ENCODE measurements at regions not wholly inside any gene's neighbourhood (a gene's known extent, or its start where the extent isn't known, plus 50 kb on each side); places are given as distances from the start of the nearest gene placed in this dataset.

DNA sequence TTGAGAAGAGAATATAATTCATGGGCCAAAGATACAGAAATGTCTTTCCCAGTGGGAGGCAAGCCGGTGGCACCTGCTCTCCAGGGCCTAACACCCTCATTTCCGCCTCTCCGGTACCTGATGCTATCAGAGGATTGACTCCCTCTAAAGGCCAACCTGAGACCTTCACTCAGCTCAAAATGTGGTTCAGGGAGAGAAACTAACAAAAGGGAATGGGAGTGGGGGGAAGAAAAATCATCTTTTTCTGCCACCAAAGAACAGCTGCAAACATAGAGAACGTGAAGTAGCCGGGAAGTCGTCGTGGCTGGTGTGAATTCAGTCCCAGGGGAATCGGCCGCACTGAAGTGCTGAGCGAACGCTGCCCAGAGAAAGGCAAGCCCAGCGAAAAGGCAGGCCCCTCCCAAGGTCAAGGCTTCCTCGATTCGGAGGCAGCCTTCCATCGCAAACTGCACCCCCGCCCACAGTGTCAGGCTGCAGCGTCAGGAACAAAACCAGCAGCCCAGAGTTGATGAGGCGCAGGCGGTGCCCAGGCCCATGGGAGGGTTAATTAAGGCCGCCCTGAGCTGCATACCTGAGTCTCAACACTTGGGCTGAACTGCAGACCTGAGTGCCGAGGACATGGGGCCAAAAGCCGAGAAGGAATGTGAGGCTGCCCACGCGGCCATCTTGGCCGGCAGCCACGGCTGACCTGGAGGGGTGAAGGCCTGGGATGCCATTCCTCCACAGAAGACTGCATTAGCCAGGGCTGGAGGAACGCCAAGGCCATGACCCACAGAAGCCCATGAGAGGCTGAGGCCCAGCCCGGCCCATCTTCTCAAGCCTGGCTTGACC is 160.2 kb downstream of the PSMG1 start (continued):
- TF ChIP-seq, protein P1, sequence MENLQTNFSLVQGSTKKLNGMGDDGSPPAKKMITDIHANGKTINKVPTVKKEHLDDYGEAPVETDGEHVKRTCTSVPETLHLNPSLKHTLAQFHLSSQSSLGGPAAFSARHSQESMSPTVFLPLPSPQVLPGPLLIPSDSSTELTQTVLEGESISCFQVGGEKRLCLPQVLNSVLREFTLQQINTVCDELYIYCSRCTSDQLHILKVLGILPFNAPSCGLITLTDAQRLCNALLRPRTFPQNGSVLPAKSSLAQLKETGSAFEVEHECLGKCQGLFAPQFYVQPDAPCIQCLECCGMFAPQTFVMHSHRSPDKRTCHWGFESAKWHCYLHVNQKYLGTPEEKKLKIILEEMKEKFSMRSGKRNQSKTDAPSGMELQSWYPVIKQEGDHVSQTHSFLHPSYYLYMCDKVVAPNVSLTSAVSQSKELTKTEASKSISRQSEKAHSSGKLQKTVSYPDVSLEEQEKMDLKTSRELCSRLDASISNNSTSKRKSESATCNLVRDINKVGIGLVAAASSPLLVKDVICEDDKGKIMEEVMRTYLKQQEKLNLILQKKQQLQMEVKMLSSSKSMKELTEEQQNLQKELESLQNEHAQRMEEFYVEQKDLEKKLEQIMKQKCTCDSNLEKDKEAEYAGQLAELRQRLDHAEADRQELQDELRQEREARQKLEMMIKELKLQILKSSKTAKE (IDR thresholded peaks at IDR 0.05; ENCODE audit: low read depth, poor library complexity, severe bottlenecking), result no peak
- TF ChIP-seq MYB (IDR thresholded peaks at IDR 0.05; ENCODE audit: borderline replicate concordance, low read depth, low read length) (no peak), NFYB (IDR thresholded peaks at IDR 0.05; ENCODE audit: insufficient read depth, low read depth, low read length) (no peak), BCL3 (IDR thresholded peaks at IDR 0.05; ENCODE audit: borderline replicate concordance, insufficient read depth, low read depth, low read length, poor library complexity, severe bottlenecking) (no peak), SMAD5 (IDR thresholded peaks at IDR 0.05; ENCODE audit: low read depth) (no peak), BRCA1 (IDR thresholded peaks at IDR 0.05; ENCODE audit: low read depth, low read length) (no peak), EED (IDR thresholded peaks at IDR 0.05; ENCODE audit: low read depth) (no peak)

DNA sequence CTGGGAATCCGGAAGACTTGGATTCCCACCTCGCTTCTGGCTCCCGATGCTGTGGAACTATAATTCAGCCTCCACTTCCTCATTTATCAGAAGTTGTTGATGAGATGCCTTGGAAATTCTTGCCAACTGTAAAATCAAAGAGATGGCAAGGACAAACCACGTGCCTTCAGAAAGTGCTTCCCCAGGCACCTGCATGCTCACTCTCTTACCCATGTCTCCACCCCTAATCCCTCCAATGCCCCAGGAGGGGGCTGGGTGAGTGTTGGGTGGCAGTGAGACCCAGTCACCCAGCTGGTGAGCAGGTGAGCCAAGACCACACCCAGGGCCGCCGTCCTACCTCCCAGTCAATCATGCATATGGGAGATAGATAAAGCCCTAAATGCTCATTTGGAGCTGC is 160.8 kb downstream of the PSMG1 start:
- H3K4me1 ChIP-seq (ENCODE audit: control insufficient read depth, insufficient read depth, low read length), result no peaks in the 10 kb centered on the region
- WGBS (ENCODE audit: insufficient coverage, insufficient replicate concordance, low lambda C conversion rate, missing lambda C conversion rate), result 29% methylated on average over 6 of the region's 6 CpGs
- DNase-seq (ENCODE audit: low read depth, low spot score) (no peak), ATAC-seq (no peak), FAIRE-seq (no peak)
- H3K9ac ChIP-seq (ENCODE audit: control insufficient read depth, insufficient read depth, low read length), result no peak overlapping the region
- in situ Hi-C loops (cut with MboI), result no loop called here
- H3K4me3 ChIP-seq, result no peak overlapping the region
- no peaks in the 10 kb centered on the region for H4K20me1 ChIP-seq (ENCODE audit: control insufficient read depth, insufficient read depth)
- ChIA-PET SMC1A (ENCODE audit: uncharacterized antibody, unreplicated experiment) (interaction anchor here (1.2 kb wide), 1 partner anchor 33 kb away, joined by 4 read pairs; no protein-coding TSS in a partner anchor), POLR2A (no interaction called here), RAD21 (ENCODE audit: unreplicated experiment) (no interaction called here), CTCF (no interaction called here)
- H3K36me3 ChIP-seq (ENCODE audit: control insufficient read depth in 2 of 2, insufficient read depth in 2 of 2, low read length in 1 of 2), result no peaks in the 10 kb centered on the region
- BruUV-seq (replicated peaks), result no TSS peak
- H2AFZ ChIP-seq (ENCODE audit: control insufficient read depth, low read depth, low read length), result no peak overlapping the region
- no peaks in the 10 kb centered on the region; a peak in 1 of 4 replicates for H3K27me3 ChIP-seq (replicated peaks in 1 of 2; ENCODE audit: control insufficient read depth in 2 of 2, insufficient read depth in 2 of 2, low read length in 1 of 2)
- H3K79me2 ChIP-seq (ENCODE audit: control insufficient read depth, insufficient read depth, low read length), result no peaks in the 10 kb centered on the region
- H3K4me2 ChIP-seq (ENCODE audit: control insufficient read depth, insufficient read depth), result no peak overlapping the region
- no peak overlapping the region for H3K27ac ChIP-seq (ENCODE audit: control insufficient read depth, insufficient read depth)
- H3K9me3 ChIP-seq (replicated peaks; ENCODE audit: control insufficient read depth, insufficient read depth, low read length), result no peaks in the 10 kb centered on the region; the same call in 2 of the 3 replicates
- intact Hi-C loops (cut with micrococcal nuclease; ENCODE audit: unreplicated experiment), result no loop called here
- no peak for TF ChIP-seq STAT3 (IDR thresholded peaks at IDR 0.05; ENCODE audit: low read depth, low read length)
- TF ChIP-seq POLR2A (IDR thresholded peaks at IDR 0.05; ENCODE audit: low read depth, low read length), result no peak
- TF ChIP-seq CBFB (IDR thresholded peaks at IDR 0.05; ENCODE audit: low read depth), result no peak
- TF ChIP-seq IKZF2 (IDR thresholded peaks at IDR 0.05), result no peak
- no peak for TF ChIP-seq SMAD1 (IDR thresholded peaks at IDR 0.05; ENCODE audit: low read depth, partially characterized antibody)
- TF ChIP-seq, protein P2, sequence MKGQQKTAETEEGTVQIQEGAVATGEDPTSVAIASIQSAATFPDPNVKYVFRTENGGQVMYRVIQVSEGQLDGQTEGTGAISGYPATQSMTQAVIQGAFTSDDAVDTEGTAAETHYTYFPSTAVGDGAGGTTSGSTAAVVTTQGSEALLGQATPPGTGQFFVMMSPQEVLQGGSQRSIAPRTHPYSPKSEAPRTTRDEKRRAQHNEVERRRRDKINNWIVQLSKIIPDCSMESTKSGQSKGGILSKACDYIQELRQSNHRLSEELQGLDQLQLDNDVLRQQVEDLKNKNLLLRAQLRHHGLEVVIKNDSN (IDR thresholded peaks at IDR 0.05; ENCODE audit: borderline replicate concordance, extremely low read length, insufficient read depth, low read depth, low read length), result no peak
- TF ChIP-seq BCL3 (IDR thresholded peaks at IDR 0.05; ENCODE audit: borderline replicate concordance, insufficient read depth, low read depth, low read length, poor library complexity, severe bottlenecking), result no peak
- no peak for TF ChIP-seq HDAC6 (IDR thresholded peaks at IDR 0.05; ENCODE audit: unreplicated experiment)

All from GM12878 (cell line).